GM12875 (cell line): ENCODE measurements at regions not wholly inside any gene's neighbourhood (a gene's known extent, or its start where the extent isn't known, plus 50 kb on each side); places are given as distances from the start of the nearest gene placed in this dataset.

Experiments used
- H3K4me3 ChIP-seq: one replicate; pipeline ENCODE4 v1.5.1; 2011; ENCODE audit warnings: low read depth, low read length, control low read depth
- TF ChIP-seq, protein P1 (sequence below): IDR thresholded peaks from 2 replicates; pipeline ENCODE4 v1.5.1; 2011; ENCODE audit warnings: low read depth, mild to moderate bottlenecking, control low read depth, inconsistent platforms, low read length, moderate library complexity, borderline replicate concordance; ENCODE audit not compliant: insufficient read depth

- TF ChIP-seq, protein P1, sequence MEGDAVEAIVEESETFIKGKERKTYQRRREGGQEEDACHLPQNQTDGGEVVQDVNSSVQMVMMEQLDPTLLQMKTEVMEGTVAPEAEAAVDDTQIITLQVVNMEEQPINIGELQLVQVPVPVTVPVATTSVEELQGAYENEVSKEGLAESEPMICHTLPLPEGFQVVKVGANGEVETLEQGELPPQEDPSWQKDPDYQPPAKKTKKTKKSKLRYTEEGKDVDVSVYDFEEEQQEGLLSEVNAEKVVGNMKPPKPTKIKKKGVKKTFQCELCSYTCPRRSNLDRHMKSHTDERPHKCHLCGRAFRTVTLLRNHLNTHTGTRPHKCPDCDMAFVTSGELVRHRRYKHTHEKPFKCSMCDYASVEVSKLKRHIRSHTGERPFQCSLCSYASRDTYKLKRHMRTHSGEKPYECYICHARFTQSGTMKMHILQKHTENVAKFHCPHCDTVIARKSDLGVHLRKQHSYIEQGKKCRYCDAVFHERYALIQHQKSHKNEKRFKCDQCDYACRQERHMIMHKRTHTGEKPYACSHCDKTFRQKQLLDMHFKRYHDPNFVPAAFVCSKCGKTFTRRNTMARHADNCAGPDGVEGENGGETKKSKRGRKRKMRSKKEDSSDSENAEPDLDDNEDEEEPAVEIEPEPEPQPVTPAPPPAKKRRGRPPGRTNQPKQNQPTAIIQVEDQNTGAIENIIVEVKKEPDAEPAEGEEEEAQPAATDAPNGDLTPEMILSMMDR: no peak
- no peak overlapping the region for H3K4me3 ChIP-seq
Observed at GRCh38 chr15:26451995-26452394, 320.9 kb downstream of the GABRB3 start.

DNA sequence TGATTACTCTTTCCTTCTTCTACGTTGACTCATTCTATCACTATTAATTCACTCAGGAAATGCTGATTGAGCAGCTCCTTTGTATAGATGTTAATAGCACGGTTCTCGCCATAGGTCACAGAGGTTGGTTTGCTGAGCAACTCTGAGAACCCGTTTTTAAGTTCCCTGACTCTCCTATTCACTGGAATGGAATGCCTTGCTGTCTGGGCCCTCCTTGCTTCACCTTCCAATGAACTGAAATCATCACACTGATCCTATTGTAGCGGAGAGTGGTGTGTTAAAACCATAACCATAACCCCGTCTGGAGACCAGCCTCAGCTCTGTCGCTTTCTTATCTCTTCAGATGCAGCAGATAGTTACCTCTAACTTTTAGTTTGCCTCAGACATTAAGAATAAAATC lies 323.6 kb downstream of the GABRB3 start:
- no peak overlapping the region for H3K4me3 ChIP-seq
- TF ChIP-seq, protein P1: no peak

- no peak overlapping the region for H3K4me3 ChIP-seq
- TF ChIP-seq, protein P1: no peak
Observed at GRCh38 chr15:26443321-26443720, 329.5 kb downstream of the GABRB3 start.

DNA sequence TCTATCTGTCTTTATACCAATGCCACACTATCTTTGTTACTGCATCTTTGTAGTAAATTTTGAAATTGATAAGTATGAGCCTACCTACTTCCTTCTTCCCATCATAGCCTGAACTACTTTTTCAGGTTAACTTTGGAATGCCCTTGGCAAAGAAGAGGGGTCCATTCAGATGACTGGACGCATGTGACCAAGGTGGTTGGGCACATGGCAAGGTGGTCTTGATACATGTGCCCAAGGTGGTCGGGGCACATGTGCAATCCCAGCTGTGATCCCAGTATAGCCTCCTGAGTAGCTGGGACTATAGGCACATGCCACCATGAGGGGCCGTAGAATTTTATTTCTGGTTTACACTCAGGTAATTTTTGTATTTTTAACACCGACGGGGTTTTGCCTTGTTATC lies 330.2 kb downstream of the GABRB3 start:
- H3K4me3 ChIP-seq: no peak overlapping the region
- TF ChIP-seq, protein P1: no peak

DNA sequence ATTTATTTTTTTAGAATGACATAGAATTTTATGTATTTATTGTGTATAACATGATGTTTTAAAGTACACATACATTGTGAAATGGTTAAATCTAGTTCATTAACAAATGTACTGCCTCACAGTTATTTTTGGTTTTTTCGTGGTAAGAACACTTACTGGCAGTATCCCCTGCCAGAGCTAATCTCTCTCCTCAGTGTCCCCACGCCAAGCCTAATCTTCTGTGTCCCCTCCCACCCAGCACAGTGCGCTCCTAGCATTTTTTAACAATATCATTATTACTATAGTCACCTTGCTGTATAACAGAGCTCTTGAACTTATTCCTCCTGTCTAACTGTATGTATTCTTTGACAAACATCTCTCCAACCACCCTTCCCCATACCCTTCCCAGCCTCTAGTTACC lies 333.2 kb downstream of the GABRB3 start:
- H3K4me3 ChIP-seq: no peak overlapping the region
- TF ChIP-seq, protein P1: no peak

DNA sequence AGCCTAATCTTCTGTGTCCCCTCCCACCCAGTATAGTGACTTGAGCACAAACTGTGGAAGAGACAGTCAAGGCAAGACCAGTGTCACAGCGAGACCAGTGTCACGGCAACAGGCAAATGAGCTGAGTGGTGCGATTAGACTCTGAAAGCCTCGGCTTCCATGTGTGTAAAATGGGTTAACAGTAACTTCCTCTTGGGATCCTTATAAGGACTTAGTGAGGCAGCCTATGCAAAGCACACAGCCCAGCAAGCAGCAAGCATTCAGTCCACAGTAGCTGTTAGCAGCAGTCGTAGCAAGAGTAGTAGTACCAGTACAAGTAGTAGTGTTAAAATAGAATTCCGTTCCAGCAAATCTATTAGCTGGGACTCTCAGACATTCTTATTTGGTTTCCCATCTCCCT lies 334.1 kb downstream of the GABRB3 start:
- TF ChIP-seq, protein P1: no peak
- H3K4me3 ChIP-seq: no peak overlapping the region

- H3K4me3 ChIP-seq: no peak overlapping the region
- TF ChIP-seq, protein P1: no peak
Observed at GRCh38 chr15:26438316-26438715, 334.6 kb downstream of the GABRB3 start.
